ENCODE measurements at regions not wholly inside any gene's neighbourhood (a gene's known extent, or its start where the extent isn't known, plus 50 kb on each side); places are given as distances from the start of the nearest gene placed in this dataset.

- TF ChIP-seq, protein P1, sequence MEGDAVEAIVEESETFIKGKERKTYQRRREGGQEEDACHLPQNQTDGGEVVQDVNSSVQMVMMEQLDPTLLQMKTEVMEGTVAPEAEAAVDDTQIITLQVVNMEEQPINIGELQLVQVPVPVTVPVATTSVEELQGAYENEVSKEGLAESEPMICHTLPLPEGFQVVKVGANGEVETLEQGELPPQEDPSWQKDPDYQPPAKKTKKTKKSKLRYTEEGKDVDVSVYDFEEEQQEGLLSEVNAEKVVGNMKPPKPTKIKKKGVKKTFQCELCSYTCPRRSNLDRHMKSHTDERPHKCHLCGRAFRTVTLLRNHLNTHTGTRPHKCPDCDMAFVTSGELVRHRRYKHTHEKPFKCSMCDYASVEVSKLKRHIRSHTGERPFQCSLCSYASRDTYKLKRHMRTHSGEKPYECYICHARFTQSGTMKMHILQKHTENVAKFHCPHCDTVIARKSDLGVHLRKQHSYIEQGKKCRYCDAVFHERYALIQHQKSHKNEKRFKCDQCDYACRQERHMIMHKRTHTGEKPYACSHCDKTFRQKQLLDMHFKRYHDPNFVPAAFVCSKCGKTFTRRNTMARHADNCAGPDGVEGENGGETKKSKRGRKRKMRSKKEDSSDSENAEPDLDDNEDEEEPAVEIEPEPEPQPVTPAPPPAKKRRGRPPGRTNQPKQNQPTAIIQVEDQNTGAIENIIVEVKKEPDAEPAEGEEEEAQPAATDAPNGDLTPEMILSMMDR (IDR thresholded peaks at IDR 0.05), result no peak
- TF ChIP-seq EP300 (IDR thresholded peaks at IDR 0.05) (no peak), POLR2A (IDR thresholded peaks at IDR 0.05; ENCODE audit: low read depth) (no peak), POLR2AphosphoS5 (IDR thresholded peaks at IDR 0.05) (no peak)
Measured at GRCh38 chr12:126233625-126234024, 1168.4 kb downstream of the AACS start.
